GM21447 (cell line): ENCODE measurements at regions not wholly inside any gene's neighbourhood (a gene's known extent, or its start where the extent isn't known, plus 50 kb on each side); places are given as distances from the start of the nearest gene placed in this dataset.

Experiments used
- ATAC-seq: cut with Tn5 transposase; IDR thresholded peaks from one replicate; pipeline ENCODE4 v1.9.1; 2021; ENCODE audit not compliant: unreplicated experiment

DNA sequence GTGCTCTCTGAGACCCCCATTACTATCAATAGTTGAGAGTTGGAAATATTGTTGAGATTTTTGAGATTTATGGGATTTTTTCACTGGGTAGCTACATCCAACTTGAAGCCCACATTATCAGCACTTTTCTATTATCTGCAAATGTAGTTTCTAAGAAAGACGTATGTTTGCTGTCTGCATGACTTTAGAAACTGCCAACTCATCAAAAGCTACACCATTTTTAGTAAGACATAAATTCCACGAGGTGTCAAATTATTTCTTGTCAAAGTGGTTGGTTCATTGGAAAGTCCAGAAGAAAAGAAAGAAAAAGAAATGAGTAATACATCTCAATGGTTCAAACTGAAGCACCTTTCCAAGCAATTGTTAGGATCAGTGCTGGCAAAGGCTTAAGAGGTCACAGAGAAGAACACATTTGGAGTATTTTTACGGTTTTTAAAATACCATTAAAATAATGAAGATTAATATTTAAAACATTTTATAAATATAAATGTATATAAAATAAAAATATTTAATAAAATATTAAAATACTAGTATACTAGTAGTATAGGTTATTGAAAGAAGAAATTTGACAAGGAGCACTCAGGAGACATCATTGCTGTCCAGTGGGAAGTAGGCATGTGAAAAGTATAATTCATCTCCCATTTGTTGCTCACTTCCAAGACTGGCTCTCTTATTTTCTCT, 463.5 kb downstream of the TAFA4 start:
- ATAC-seq, result no peak

GRCh38 chr3:68467465-68467864, 464.9 kb downstream of the TAFA4 start:
- ATAC-seq, result no peak

- no peak for ATAC-seq
These were observed 473.8 kb downstream of the TAFA4 start for GRCh38 chr3:68458581-68458980.

- ATAC-seq, result no peak
These were observed 483.6 kb downstream of the TAFA4 start for GRCh38 chr3:68448510-68449383.

DNA sequence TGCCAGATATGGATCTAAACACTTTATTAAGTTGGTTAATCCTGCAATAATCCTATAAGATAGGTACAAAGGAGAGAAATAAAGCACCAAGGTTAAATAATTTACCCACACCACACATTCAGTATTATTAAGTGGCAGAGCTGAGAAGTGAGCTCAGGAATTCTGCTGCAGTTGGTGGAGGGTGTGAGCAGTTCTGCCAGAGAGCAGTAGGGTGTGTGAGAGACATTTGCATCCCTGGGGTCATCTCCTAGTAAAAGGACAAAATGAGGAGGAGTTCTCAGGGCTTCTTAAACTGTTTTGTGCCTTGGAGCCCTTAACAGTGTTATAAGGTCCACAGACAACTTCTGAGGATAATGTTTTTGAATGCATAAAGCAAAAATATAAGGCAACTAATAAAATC, 484.5 kb downstream of the TAFA4 start:
- ATAC-seq, result no peak

DNA sequence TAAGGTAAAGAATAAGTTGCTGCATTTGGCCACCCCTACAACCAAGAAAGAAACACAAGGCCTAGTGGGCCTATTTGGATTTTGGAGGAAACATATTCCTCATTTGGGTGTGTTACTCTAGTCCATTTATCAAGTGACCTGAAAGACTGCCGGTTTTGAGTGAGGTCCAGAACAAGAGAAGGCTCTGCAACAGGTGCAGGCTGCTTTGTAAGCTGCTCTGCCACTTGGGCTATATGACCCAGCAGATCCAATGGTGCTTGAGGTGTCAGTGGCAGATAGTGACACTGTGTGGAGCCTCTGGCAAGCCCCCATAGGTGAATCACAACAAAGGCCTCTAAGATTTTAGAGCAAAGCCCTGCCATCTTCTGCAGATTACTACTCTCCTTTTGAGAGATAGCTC, 491.3 kb downstream of the TAFA4 start:
- ATAC-seq, result no peak

DNA sequence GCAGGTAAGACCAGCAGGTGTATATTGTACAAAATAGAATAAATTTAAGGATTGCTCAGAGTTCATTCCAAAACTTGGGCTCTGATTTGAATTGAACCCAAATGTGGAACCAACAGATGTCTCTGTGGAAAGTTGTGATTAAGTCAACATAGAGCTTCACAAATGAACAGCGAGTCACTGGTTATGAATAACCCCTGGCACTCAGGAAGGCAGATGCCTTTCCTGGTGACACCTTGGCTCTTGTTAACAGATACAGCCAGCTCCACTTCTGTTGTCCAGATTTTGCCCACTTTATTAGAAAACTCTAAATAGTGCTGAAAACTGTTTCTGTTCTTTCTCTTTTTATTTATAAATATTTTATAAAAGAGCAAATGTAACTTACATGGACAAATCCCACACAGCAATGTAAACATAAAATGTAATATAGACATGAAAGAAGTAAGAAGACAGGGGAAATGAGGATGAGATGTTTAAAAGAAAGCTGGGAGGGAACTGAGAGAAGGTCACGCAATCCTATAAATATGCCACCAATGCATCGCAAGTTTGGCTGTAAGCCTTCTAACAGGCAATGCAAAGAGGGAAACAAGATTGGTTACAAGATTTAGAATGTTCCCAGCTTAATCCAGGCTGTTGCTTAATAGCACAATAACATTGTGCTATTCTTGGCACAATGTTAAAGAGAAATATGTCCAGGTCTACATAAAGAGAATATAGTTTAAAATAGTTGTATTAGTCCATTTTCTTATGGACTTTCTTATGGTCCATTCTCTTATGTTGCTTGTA, 495.5 kb downstream of the TAFA4 start:
- no peak for ATAC-seq

GRCh38 chr3:68428495-68428894, 503.9 kb downstream of the TAFA4 start:
- no peak for ATAC-seq

- no peak for ATAC-seq
These were observed 507.4 kb downstream of the TAFA4 start for GRCh38 chr3:68424796-68425460.

DNA sequence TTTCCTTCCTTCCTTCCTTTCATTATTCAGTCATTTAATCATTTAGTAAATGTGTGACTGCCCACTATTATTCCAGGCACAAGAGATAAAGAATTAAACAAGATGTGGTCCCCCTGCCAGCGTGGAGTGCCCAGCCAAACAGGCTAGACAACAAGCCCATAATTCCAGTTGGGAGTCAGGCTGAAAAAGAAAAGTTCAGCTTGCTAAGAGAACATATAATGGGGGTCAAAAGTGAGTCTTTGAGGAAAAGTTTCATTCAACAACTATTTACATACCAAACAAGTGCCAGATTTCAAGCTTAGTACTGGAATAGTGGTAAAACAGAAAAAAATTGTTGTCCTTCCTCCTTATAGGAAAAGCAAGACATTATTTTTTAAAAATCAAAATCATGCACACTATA, 523.7 kb downstream of the TAFA4 start:
- ATAC-seq, result no peak

GRCh38 chr3:68403741-68404140, 528.6 kb downstream of the TAFA4 start:
- no peak for ATAC-seq

GRCh38 chr3:68402235-68402918, 530.0 kb downstream of the TAFA4 start:
- no peak for ATAC-seq

DNA sequence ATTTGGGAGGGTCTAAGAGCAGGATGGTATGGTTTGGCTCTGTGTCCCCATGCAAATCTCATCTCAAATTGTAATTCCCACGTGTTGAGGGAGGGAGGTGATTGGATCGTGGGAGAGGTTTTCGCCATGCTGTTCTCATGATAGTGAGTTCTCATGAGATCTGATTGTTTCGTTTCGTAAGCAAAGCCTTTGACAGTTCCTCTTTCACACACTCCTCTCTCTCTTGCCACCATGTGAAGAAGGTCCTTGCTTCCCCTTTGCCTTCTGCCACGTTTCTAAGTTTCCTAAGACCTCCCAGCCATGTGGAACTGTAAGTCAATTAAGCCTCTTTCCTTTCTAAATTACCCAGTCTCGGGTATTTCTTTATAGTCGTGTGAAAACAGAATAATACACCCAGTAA, 553.7 kb downstream of the TAFA4 start:
- no peak for ATAC-seq

- ATAC-seq, result no peak
These were observed 558.6 kb downstream of the TAFA4 start for GRCh38 chr3:68373727-68374126.

- ATAC-seq, result no peak
These were observed 568.6 kb downstream of the TAFA4 start for GRCh38 chr3:68363796-68364195.

DNA sequence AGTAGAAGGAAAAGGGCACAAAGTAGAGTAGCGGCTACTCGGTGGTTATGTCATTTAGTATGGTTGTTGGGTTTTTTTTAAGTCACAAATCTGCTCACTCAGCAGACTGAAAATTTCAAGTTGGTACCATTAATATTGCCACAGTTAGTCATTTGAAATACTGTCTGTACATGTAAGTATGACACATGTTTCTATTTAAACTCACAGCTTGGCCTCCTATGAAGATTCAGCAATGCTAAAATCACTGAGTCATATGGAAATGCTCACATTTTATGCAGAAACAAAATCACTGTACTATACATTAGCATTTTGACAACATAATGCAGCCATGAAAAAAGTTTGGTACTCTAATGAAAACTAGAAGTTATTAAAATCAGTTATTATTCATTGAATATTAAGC, 571.9 kb downstream of the TAFA4 start:
- ATAC-seq, result no peak

DNA sequence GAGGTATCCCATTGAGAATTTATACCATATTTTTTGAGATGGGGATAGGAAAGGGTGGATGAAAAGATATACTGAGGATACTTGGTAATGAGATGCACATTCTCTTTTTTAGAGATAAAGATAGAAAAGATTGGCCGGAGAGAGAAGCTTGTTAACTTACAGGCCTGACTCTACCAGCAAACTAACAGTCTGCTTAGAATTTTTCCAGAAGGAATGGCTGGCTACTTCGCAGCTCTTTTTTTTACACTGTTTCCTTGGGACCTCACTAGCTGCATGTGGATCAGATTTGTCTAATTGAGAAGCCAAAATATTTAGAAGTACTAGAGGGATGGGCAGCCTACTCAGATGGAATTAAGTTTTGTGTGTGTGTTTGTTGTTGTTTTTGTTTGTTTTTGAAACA, 586.6 kb downstream of the TAFA4 start:
- ATAC-seq, result no peak

GRCh38 chr3:68342426-68342825, 589.9 kb downstream of the TAFA4 start:
- no peak for ATAC-seq

- no peak for ATAC-seq
These were observed 596.3 kb downstream of the TAFA4 start for GRCh38 chr3:68336042-68336441.

GRCh38 chr3:68334367-68334986, 597.9 kb downstream of the TAFA4 start:
- ATAC-seq, result no peak
